OCI-LY7 (cell line): ENCODE measurements at regions not wholly inside any gene's neighbourhood (a gene's known extent, or its start where the extent isn't known, plus 50 kb on each side); places are given as distances from the start of the nearest gene placed in this dataset.

Experiments used
- BruUV-seq: library from RNA; stranded (reverse); fragments of 400-500 nt; replicated peaks from 2 replicates; lab custom pipeline; 2021; lab: Mats Ljungman, UMichigan
- CTCF ChIA-PET: fragments of 300-600 bp; sonication (Branson Sonifier 250); formaldehyde crosslinking; loops from one replicate; lab custom pipeline; 2022; ENCODE audit warnings: antibody characterized with exemption; ENCODE audit not compliant: unreplicated experiment; lab: Charles Lee
- POLR2A ChIA-PET: fragments of 300-600 bp; sonication (Branson Sonifier 250); formaldehyde crosslinking; loops from one replicate; lab custom pipeline; 2022; ENCODE audit warnings: antibody characterized with exemption; lab: Charles Lee
- DNase-seq: peaks from one replicate; pipeline ENCODE4 v3.0.0-alpha.2; 2015; ENCODE audit warnings: low spot score
- H2AFZ ChIP-seq: fragments of 200-600 bp; sonication (generic), shearing (Covaris generic); 2 replicates; pipeline ENCODE4 v1.6.1; 2014; ENCODE audit warnings: mild to moderate bottlenecking, antibody characterized with exemption, low read length, moderate library complexity
- H3K27ac ChIP-seq: fragments of 200-600 bp; sonication (generic); 2 replicates; pipeline ENCODE4 v1.5.1; 2014; ENCODE audit warnings: mixed run types, low read depth, mild to moderate bottlenecking, moderate library complexity, low read length, inconsistent platforms; ENCODE audit not compliant: poor library complexity, severe bottlenecking
- H3K36me3 ChIP-seq: fragments of 200-600 bp; sonication (generic); 2 replicates; pipeline ENCODE4 v1.6.1; 2014; ENCODE audit warnings: mild to moderate bottlenecking, antibody characterized with exemption, low read length, moderate library complexity, mixed read lengths; ENCODE audit not compliant: insufficient read depth
- H3K4me1 ChIP-seq: fragments of 200-600 bp; sonication (generic); 2 replicates; pipeline ENCODE4 v1.5.1; 2014; ENCODE audit warnings: mild to moderate bottlenecking, low read length; ENCODE audit not compliant: insufficient read depth, poor library complexity, severe bottlenecking
- H3K4me2 ChIP-seq: fragments of 200-600 bp; sonication (generic); 2 replicates; pipeline ENCODE4 v1.6.1; 2014; ENCODE audit warnings: mild to moderate bottlenecking, low read length
- H3K4me3 ChIP-seq: fragments of 200-600 bp; sonication (generic); 2 replicates; pipeline ENCODE4 v1.5.1; 2014; ENCODE audit warnings: mild to moderate bottlenecking, low read depth, low read length; ENCODE audit not compliant: poor library complexity, severe bottlenecking
- H3K79me2 ChIP-seq: fragments of 200-600 bp; sonication (generic); 2 replicates; pipeline ENCODE4 v1.6.1; 2016; ENCODE audit warnings: low read depth, mild to moderate bottlenecking, low read length, moderate library complexity, mixed read lengths; ENCODE audit not compliant: insufficient read depth
- H3K9me2 ChIP-seq: fragments of 200-600 bp; sonication (generic); 2 replicates; pipeline ENCODE4 v1.6.1; 2016; ENCODE audit warnings: mild to moderate bottlenecking, low read length, mixed read lengths; ENCODE audit not compliant: insufficient read depth
- H3K9me3 ChIP-seq: fragments of 200-600 bp; sonication (generic); 2 replicates; pipeline ENCODE4 v1.6.1; 2014; ENCODE audit warnings: mild to moderate bottlenecking, mixed run types, low read length, mixed read lengths
- H4K20me1 ChIP-seq: fragments of 200-600 bp; sonication (generic); 2 replicates; pipeline ENCODE4 v1.6.1; 2014; ENCODE audit warnings: mild to moderate bottlenecking, antibody characterized with exemption, low read length, moderate library complexity, mixed read lengths; ENCODE audit not compliant: insufficient read depth
- CTCF ChIP-seq: fragments of 200-600 bp; sonication (generic); conservative IDR thresholded peaks from 2 replicates; pipeline ENCODE4 v1.5.1; 2014; ENCODE audit warnings: mild to moderate bottlenecking, antibody characterized with exemption, low read length, moderate library complexity, mixed read lengths
- EZH2phosphoT487 ChIP-seq: fragments of 200-600 bp; sonication (generic); IDR thresholded peaks from 2 replicates; pipeline ENCODE4 v1.6.1; 2018; ENCODE audit warnings: low read depth, borderline replicate concordance, mild to moderate bottlenecking, mixed run types, antibody characterized with exemption, low read length, moderate library complexity, mixed read lengths
- intact Hi-C: fragments of 100-400 bp; cut with micrococcal nuclease; formaldehyde crosslinking; loops from one replicate; pipeline ENCODE4 v1.10.0; 2022; ENCODE audit not compliant: unreplicated experiment

- no TSS peak for BruUV-seq
- no peak overlapping the region for H3K27ac ChIP-seq
- TF ChIP-seq CTCF (no peak), EZH2phosphoT487 (no peak)
- no peaks in the 10 kb centered on the region for H3K79me2 ChIP-seq
- no peaks in the 10 kb centered on the region for H3K36me3 ChIP-seq
- no peaks in the 10 kb centered on the region for H3K4me1 ChIP-seq
- H3K9me2 ChIP-seq: no peaks in the 10 kb centered on the region
- intact Hi-C loops: no loop called here
- ChIA-PET CTCF (no interaction called here), POLR2A (interaction anchor here (1.1 to 1.5 kb wide), 2 partner anchors 8 to 239 kb away, joined by 3 read pairs; no protein-coding TSS in a partner anchor)
- H4K20me1 ChIP-seq: no peaks in the 10 kb centered on the region
- no peak overlapping the region for H2AFZ ChIP-seq
- H3K9me3 ChIP-seq: no peaks in the 10 kb centered on the region
- H3K4me3 ChIP-seq: no peak overlapping the region
- no peak overlapping the region for H3K4me2 ChIP-seq
- no peak for DNase-seq
Observed at GRCh38 chr13:90673746-90674145, 673.7 kb upstream of the MIR17HG start.

GRCh38 chr13:90675129-90675528 lies 672.4 kb upstream of the MIR17HG start:
- Histone ChIP-seq H3K4me1 (no peaks in the 10 kb centered on the region), H3K9me2 (no peaks in the 10 kb centered on the region), H3K36me3 (no peaks in the 10 kb centered on the region), H2AFZ (no peak overlapping the region), H3K4me3 (no peak overlapping the region), H4K20me1 (no peaks in the 10 kb centered on the region), H3K27ac (no peak overlapping the region), H3K9me3 (no peaks in the 10 kb centered on the region), H3K79me2 (no peaks in the 10 kb centered on the region), H3K4me2 (no peak overlapping the region)
- no TSS peak for BruUV-seq
- no peak for TF ChIP-seq CTCF
- TF ChIP-seq EZH2phosphoT487: no peak
- no peak for DNase-seq
- intact Hi-C loops: no loop called here
- ChIA-PET CTCF (no interaction called here), POLR2A (interaction anchor here (0.6 kb wide), 1 partner anchor 1666 kb away, joined by 4 read pairs; no protein-coding TSS in a partner anchor)

- intact Hi-C loops: no loop called here
- Histone ChIP-seq H3K4me1 (no peaks in the 10 kb centered on the region), H3K9me2 (no peaks in the 10 kb centered on the region), H2AFZ (no peak overlapping the region), H3K27ac (no peak overlapping the region), H3K4me2 (no peak overlapping the region), H3K79me2 (no peaks in the 10 kb centered on the region), H3K36me3 (no peaks in the 10 kb centered on the region), H3K4me3 (no peak overlapping the region), H4K20me1 (no peaks in the 10 kb centered on the region), H3K9me3 (no peaks in the 10 kb centered on the region)
- CTCF ChIA-PET: no interaction called here
- no TSS peak for BruUV-seq
- DNase-seq: no peak
- no peak for TF ChIP-seq EZH2phosphoT487
- TF ChIP-seq CTCF: no peak
- POLR2A ChIA-PET: interaction anchor here (0.9 to 1.8 kb wide), 4 partner anchors 8 to 431 kb away, joined by 3 to 5 read pairs (median 4); no protein-coding TSS in a partner anchor
Observed at GRCh38 chr13:90680826-90681225, 666.7 kb upstream of the MIR17HG start.
